ENCODE measurements at regions not wholly inside any gene's neighbourhood (a gene's known extent, or its start where the extent isn't known, plus 50 kb on each side); places are given as distances from the start of the nearest gene placed in this dataset.

DNA sequence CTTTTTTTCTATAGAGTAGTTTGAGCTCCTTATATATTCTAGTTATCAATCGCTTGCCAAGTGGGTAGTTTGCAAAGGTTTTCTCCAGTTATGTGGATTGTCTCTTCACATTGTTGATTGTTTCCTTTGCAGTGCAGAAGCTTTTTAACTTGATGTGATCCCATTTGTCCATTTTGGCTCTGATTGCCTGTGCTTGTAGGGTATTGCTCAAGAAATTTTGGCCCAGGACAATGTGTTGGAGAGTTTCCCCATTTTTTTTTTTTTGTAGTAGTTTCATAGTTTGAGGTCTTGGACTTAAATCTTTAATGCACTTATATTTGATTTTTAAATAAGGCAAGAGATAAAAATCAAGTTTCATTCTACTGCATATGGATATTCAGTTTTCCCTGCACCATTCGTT lies 774.8 kb upstream of the ADAMTS5 start:
- Histone ChIP-seq H3K36me3 (replicated peaks in 1 of 2; ENCODE audit: control extremely low read depth in 1 of 2, control insufficient read depth in 1 of 2, extremely low read depth in 1 of 2, insufficient read depth in 2 of 2, low read length in 1 of 2) (no peaks in the 10 kb centered on the region), H3K4me1 (ENCODE audit: control insufficient read depth in 2 of 2, insufficient read depth in 2 of 2, low read length in 2 of 2) (no peaks in the 10 kb centered on the region), H3K4me2 (replicated peaks; ENCODE audit: low read depth, low read length, poor library complexity, severe bottlenecking) (no peak overlapping the region), H4K20me1 (ENCODE audit: control insufficient read depth, insufficient read depth, low read length, poor library complexity, severe bottlenecking) (no peaks in the 10 kb centered on the region), H3K27ac (ENCODE audit: low read length in 2 of 2) (no peak overlapping the region), H3K79me2 (ENCODE audit: control insufficient read depth, insufficient read depth, low read length) (no peaks in the 10 kb centered on the region), H3K9me3 (ENCODE audit: control extremely low read depth in 1 of 3, control insufficient read depth in 2 of 3, insufficient read depth in 1 of 3, low read length in 2 of 3) (peaks cover 0 to 5% (median 1%) of the 10 kb centered on the region in 3 donors), H3K27me3 (replicated peaks in 1 of 4; ENCODE audit: control extremely low read depth in 1 of 4, control insufficient read depth in 3 of 4, insufficient read depth in 4 of 4, low read length in 3 of 4) (no peaks in the 10 kb centered on the region), H3K9ac (ENCODE audit: low read length) (no peak overlapping the region), H3K4me3 (ENCODE audit: control extremely low read depth in 1 of 5, extremely low read depth in 1 of 5, insufficient read depth in 1 of 5, low read depth in 2 of 5, low read length in 4 of 5) (no peak overlapping the region), H2AFZ (ENCODE audit: insufficient read depth, low read depth, low read length, poor library complexity, severe bottlenecking) (no peak overlapping the region)
- ChIA-PET POLR2A (no interaction called here), CTCF (no interaction called here)
- H3K4me3 Mint-ChIP-seq = no peak overlapping the region
- peaks cover 15% of the 10 kb centered on the region for H3K9me3 Mint-ChIP-seq (ENCODE audit: insufficient read depth)
- no CpG with 5 or more reads among the region's 2 CpGs for WGBS (ENCODE audit: insufficient coverage)
- H3K4me1 Mint-ChIP-seq = no peaks in the 10 kb centered on the region
- no peak for DNase-seq
- intact Hi-C loops (cut with micrococcal nuclease) = no loop called here
- no peaks in the 10 kb centered on the region for H3K27me3 Mint-ChIP-seq
- no peak overlapping the region for H3K27ac Mint-ChIP-seq
- ATAC-seq (ENCODE audit: low read depth) = no peak
- no peak for TF ChIP-seq EZH2 (IDR thresholded peaks at IDR 0.05; ENCODE audit: borderline replicate concordance, insufficient read depth, low read depth, low read length, poor library complexity, severe bottlenecking)
- no peak for TF ChIP-seq CTCF (IDR thresholded peaks at IDR 0.05)

GRCh38 chr21:27740084-27740483 lies 773.2 kb upstream of the ADAMTS5 start:
- TF ChIP-seq EZH2 (IDR thresholded peaks at IDR 0.05; ENCODE audit: borderline replicate concordance, insufficient read depth, low read depth, low read length, poor library complexity, severe bottlenecking) (no peak), CTCF (IDR thresholded peaks at IDR 0.05) (no peak)
- Histone ChIP-seq H3K4me1 (ENCODE audit: control insufficient read depth in 2 of 2, insufficient read depth in 2 of 2, low read length in 2 of 2) (no peaks in the 10 kb centered on the region), H3K4me3 (ENCODE audit: control extremely low read depth in 1 of 5, extremely low read depth in 1 of 5, insufficient read depth in 1 of 5, low read depth in 2 of 5, low read length in 4 of 5) (no peak overlapping the region), H3K27me3 (replicated peaks in 1 of 4; ENCODE audit: control extremely low read depth in 1 of 4, control insufficient read depth in 3 of 4, insufficient read depth in 4 of 4, low read length in 3 of 4) (no peaks in the 10 kb centered on the region), H3K36me3 (replicated peaks in 1 of 2; ENCODE audit: control extremely low read depth in 1 of 2, control insufficient read depth in 1 of 2, extremely low read depth in 1 of 2, insufficient read depth in 2 of 2, low read length in 1 of 2) (no peaks in the 10 kb centered on the region), H2AFZ (ENCODE audit: insufficient read depth, low read depth, low read length, poor library complexity, severe bottlenecking) (no peak overlapping the region), H3K27ac (ENCODE audit: low read length in 2 of 2) (no peak overlapping the region), H3K9me3 (ENCODE audit: control extremely low read depth in 1 of 3, control insufficient read depth in 2 of 3, insufficient read depth in 1 of 3, low read length in 2 of 3) (peaks cover 0 to 5% (median 1%) of the 10 kb centered on the region in 3 donors), H3K79me2 (ENCODE audit: control insufficient read depth, insufficient read depth, low read length) (no peaks in the 10 kb centered on the region), H4K20me1 (ENCODE audit: control insufficient read depth, insufficient read depth, low read length, poor library complexity, severe bottlenecking) (no peaks in the 10 kb centered on the region), H3K9ac (ENCODE audit: low read length) (no peak overlapping the region), H3K4me2 (replicated peaks; ENCODE audit: low read depth, low read length, poor library complexity, severe bottlenecking) (no peak overlapping the region)
- Mint-ChIP-seq H3K27me3 (no peaks in the 10 kb centered on the region), H3K27ac (no peak overlapping the region), H3K4me3 (no peak overlapping the region), H3K9me3 (ENCODE audit: insufficient read depth) (peaks cover 18% of the 10 kb centered on the region), H3K4me1 (no peaks in the 10 kb centered on the region)
- 82% methylated on average over 5 of the region's 5 CpGs for WGBS (ENCODE audit: insufficient coverage)
- DNase-seq = no peak
- CTCF ChIA-PET = no interaction called here
- intact Hi-C loops (cut with micrococcal nuclease) = no loop called here
- POLR2A ChIA-PET = no interaction called here
- no peak for ATAC-seq (ENCODE audit: low read depth)
